Fibroblast of lung (primary cell): ENCODE measurements at regions not wholly inside any gene's neighbourhood (a gene's known extent, or its start where the extent isn't known, plus 50 kb on each side); places are given as distances from the start of the nearest gene placed in this dataset.

Experiments
- DNase-seq, 2 donors: peaks; one replicate each; pipeline versions ENCODE4 v3.0.0 to v3.0.0-alpha.2; 2010; ENCODE audit warnings: low read depth in 2 of 2
- H2AFZ ChIP-seq: 2 replicates; pipeline ENCODE4 v1.5.1; 2012; ENCODE audit warnings: low read length, control low read depth, inconsistent platforms
- H3K27ac ChIP-seq: 2 replicates; pipeline ENCODE4 v1.5.1; 2011; ENCODE audit warnings: low read length, control low read depth; ENCODE audit not compliant: insufficient read depth
- H3K27me3 ChIP-seq: 2 replicates; pipeline ENCODE4 v1.5.1; 2011; ENCODE audit warnings: mild to moderate bottlenecking, low read length; ENCODE audit not compliant: control insufficient read depth, insufficient read depth
- H3K36me3 ChIP-seq: 2 replicates; pipeline ENCODE4 v1.5.1; 2011; ENCODE audit warnings: low read length; ENCODE audit not compliant: control insufficient read depth, insufficient read depth
- H3K4me1 ChIP-seq: 2 replicates; pipeline ENCODE4 v1.5.1; 2011; ENCODE audit warnings: low read length; ENCODE audit not compliant: control insufficient read depth, insufficient read depth; ENCODE audit errors: extremely low read depth
- H3K4me2 ChIP-seq: 2 replicates; pipeline ENCODE4 v1.5.1; 2011; ENCODE audit warnings: low read length, control low read depth; ENCODE audit not compliant: insufficient read depth; ENCODE audit errors: extremely low read depth
- H3K4me3 ChIP-seq, 4 experiments: fragments of 200-600 bp in 1 of 4; sonication (generic) in 1 of 4; replicated peaks in 1 of 4; 2 replicates each; pipeline ENCODE4 v1.5.1; 2011 to 2016; ENCODE audit warnings: low read length in 4 of 4, low read depth in 3 of 4, mild to moderate bottlenecking in 3 of 4, control low read depth in 2 of 4, inconsistent platforms in 1 of 4, mixed read lengths in 1 of 4; ENCODE audit not compliant: insufficient read depth in 1 of 4; ENCODE audit errors: control extremely low read depth in 1 of 4
- H3K79me2 ChIP-seq: 2 replicates; pipeline ENCODE4 v1.5.1; 2012; ENCODE audit warnings: mild to moderate bottlenecking, low read length, inconsistent platforms; ENCODE audit not compliant: control insufficient read depth, insufficient read depth
- H3K9ac ChIP-seq: 2 replicates; pipeline ENCODE4 v1.5.1; 2011; ENCODE audit warnings: mild to moderate bottlenecking, low read length, control low read depth; ENCODE audit not compliant: insufficient read depth
- H3K9me3 ChIP-seq: 2 replicates; pipeline ENCODE4 v1.5.1; 2012; ENCODE audit warnings: low read depth, low read length; ENCODE audit not compliant: control insufficient read depth, insufficient read depth
- H4K20me1 ChIP-seq: 2 replicates; pipeline ENCODE4 v1.5.1; 2011; ENCODE audit warnings: low read length; ENCODE audit not compliant: control insufficient read depth, insufficient read depth; ENCODE audit errors: extremely low read depth
- EZH2 ChIP-seq: IDR thresholded peaks from 2 replicates; pipeline ENCODE4 v1.5.1; 2012; ENCODE audit warnings: low read length, control low read depth, mild to moderate bottlenecking; ENCODE audit errors: missing control alignments
- TF ChIP-seq, protein P1 (sequence below), 2 donors: IDR thresholded peaks in 1 of 2; conservative IDR thresholded peaks in 1 of 2; 1 replicate in 1 of 2; 2 replicates in 1 of 2; pipeline ENCODE4 v1.5.1; 2011 to 2012; ENCODE audit warnings: low read length in 2 of 2, control low read depth in 1 of 2, inconsistent platforms in 1 of 2, low read depth in 1 of 2, mild to moderate bottlenecking in 1 of 2

DNA sequence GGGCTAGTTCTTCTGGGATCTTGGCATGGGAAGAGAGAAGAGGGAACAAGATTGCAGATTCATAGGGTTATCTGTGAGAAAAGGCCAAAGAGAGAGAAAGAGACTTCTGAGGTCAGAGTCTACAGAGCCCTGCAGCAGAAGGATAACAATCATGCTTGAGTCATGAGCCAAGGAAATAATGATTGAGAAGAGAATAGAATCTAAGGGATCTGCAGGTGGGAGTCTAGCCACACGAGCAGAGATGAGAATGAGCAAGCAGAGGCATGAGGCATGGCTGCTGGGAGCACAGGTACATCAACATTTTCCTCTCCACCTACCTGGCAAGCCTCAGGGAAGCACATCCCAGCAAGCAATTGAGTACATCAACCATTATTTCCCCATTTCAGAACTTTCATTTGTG, 303.7 kb downstream of the LRIG3 start:
- no peaks in the 10 kb centered on the region for H4K20me1 ChIP-seq
- H3K9ac ChIP-seq: no peak overlapping the region
- H3K4me3 ChIP-seq: no peak overlapping the region
- H3K4me1 ChIP-seq: no peaks in the 10 kb centered on the region
- DNase-seq: no peak
- H2AFZ ChIP-seq: no peak overlapping the region
- H3K4me2 ChIP-seq: no peak overlapping the region
- no peak overlapping the region for H3K27ac ChIP-seq
- no peaks in the 10 kb centered on the region for H3K27me3 ChIP-seq
- TF ChIP-seq EZH2: no peak
- TF ChIP-seq, protein P1, sequence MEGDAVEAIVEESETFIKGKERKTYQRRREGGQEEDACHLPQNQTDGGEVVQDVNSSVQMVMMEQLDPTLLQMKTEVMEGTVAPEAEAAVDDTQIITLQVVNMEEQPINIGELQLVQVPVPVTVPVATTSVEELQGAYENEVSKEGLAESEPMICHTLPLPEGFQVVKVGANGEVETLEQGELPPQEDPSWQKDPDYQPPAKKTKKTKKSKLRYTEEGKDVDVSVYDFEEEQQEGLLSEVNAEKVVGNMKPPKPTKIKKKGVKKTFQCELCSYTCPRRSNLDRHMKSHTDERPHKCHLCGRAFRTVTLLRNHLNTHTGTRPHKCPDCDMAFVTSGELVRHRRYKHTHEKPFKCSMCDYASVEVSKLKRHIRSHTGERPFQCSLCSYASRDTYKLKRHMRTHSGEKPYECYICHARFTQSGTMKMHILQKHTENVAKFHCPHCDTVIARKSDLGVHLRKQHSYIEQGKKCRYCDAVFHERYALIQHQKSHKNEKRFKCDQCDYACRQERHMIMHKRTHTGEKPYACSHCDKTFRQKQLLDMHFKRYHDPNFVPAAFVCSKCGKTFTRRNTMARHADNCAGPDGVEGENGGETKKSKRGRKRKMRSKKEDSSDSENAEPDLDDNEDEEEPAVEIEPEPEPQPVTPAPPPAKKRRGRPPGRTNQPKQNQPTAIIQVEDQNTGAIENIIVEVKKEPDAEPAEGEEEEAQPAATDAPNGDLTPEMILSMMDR (conservative IDR thresholded peaks at IDR 0.05 in 1 of 2, IDR thresholded peaks at IDR 0.05 in 1 of 2; ENCODE audit: low read depth in 1 of 2, low read length in 2 of 2): no peak
- no peaks in the 10 kb centered on the region for H3K36me3 ChIP-seq
- no peaks in the 10 kb centered on the region for H3K9me3 ChIP-seq
- no peaks in the 10 kb centered on the region for H3K79me2 ChIP-seq

DNA sequence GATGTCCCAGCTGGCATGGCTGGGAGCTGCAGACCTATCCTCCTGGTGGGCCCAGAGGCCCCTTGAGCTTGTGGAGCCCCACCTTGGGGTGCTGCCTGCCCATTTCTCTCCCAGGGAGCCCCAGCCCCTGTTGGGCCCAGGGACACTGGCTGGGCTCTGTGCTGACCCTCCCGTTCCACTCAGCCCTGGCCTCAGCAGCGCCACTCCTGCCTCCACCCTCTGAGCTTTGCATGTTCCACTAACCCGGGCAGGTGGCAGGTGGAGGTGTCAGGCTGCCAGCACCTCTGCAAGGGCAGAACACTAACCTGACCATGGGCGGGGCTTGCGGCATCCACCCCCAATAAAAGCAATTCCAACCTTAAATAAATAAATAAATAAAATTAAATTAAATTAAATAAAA, 299.2 kb downstream of the LRIG3 start:
- Histone ChIP-seq H3K36me3 (no peaks in the 10 kb centered on the region), H3K9me3 (no peaks in the 10 kb centered on the region), H2AFZ (no peak overlapping the region), H3K9ac (no peak overlapping the region), H3K27me3 (no peaks in the 10 kb centered on the region), H3K27ac (no peak overlapping the region), H3K4me3 (no peak overlapping the region), H3K4me1 (no peaks in the 10 kb centered on the region), H4K20me1 (no peaks in the 10 kb centered on the region), H3K79me2 (no peaks in the 10 kb centered on the region), H3K4me2 (no peak overlapping the region)
- TF ChIP-seq, protein P1 (conservative IDR thresholded peaks at IDR 0.05 in 1 of 2, IDR thresholded peaks at IDR 0.05 in 1 of 2; ENCODE audit: low read depth in 1 of 2, low read length in 2 of 2): no peak
- no peak for TF ChIP-seq EZH2
- no peak for DNase-seq

- peak; percentile 31 to 70 for DNase-seq
- no peaks in the 10 kb centered on the region for H4K20me1 ChIP-seq
- TF ChIP-seq, protein P1 (conservative IDR thresholded peaks at IDR 0.05 in 1 of 2, IDR thresholded peaks at IDR 0.05 in 1 of 2; ENCODE audit: low read depth in 1 of 2, low read length in 2 of 2): no peak
- no peak for TF ChIP-seq EZH2
- no peaks in the 10 kb centered on the region for H3K36me3 ChIP-seq
- no peak overlapping the region for H3K27ac ChIP-seq
- H3K9me3 ChIP-seq: no peaks in the 10 kb centered on the region
- no peak overlapping the region for H3K4me2 ChIP-seq
- no peak overlapping the region for H3K4me3 ChIP-seq
- H3K79me2 ChIP-seq: no peaks in the 10 kb centered on the region
- no peak overlapping the region for H2AFZ ChIP-seq
- H3K9ac ChIP-seq: no peak overlapping the region
- H3K4me1 ChIP-seq: no peaks in the 10 kb centered on the region
- no peaks in the 10 kb centered on the region for H3K27me3 ChIP-seq
Observed at GRCh38 chr12:58629376-58629775, 290.9 kb downstream of the LRIG3 start.
